GM12891 (cell line): ENCODE measurements at regions not wholly inside any gene's neighbourhood (a gene's known extent, or its start where the extent isn't known, plus 50 kb on each side); places are given as distances from the start of the nearest gene placed in this dataset.

Source experiments
- PAX5 ChIP-seq: IDR thresholded peaks from 2 replicates; pipeline ENCODE4 v1.6.1; 2011; ENCODE audit warnings: low read length, moderate library complexity, mild to moderate bottlenecking; ENCODE audit not compliant: insufficient read depth, severe bottlenecking
- POLR2A ChIP-seq: IDR thresholded peaks from 2 replicates; pipeline ENCODE4 v1.6.1; 2011; ENCODE audit warnings: low read depth, low read length, control low read depth
- POLR2AphosphoS5 ChIP-seq: IDR thresholded peaks from 2 replicates; pipeline ENCODE4 v1.6.1; 2011; ENCODE audit warnings: low read depth, low read length, control low read depth
- SPI1 ChIP-seq: IDR thresholded peaks from 2 replicates; pipeline ENCODE4 v1.6.1; 2011; ENCODE audit warnings: low read depth, low read length, control low read depth
- TAF1 ChIP-seq: IDR thresholded peaks from 2 replicates; pipeline ENCODE4 v1.6.1; 2011; ENCODE audit warnings: low read depth, low read length, control low read depth

DNA sequence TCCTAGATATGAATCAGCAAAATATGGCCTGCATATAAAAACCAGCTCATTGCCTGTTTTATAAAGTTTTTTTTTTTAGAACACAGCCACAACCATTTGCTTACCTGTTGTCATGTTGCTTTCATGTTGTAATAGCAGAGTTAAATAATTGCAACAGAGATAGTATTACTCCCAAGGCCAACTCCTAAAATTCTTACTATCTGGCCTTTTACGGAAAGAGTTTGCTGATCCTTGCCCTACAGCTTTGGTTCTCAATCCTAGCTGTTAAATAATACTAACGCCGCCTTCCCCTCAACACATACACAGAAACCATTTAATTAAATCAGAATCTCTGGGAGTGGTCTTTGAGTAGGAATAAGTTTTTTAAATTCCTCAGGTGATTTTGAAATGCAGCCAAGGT lies 231.3 kb upstream of the TET2 start:
- no peak for TF ChIP-seq POLR2A
- TF ChIP-seq POLR2AphosphoS5, result no peak
- TF ChIP-seq TAF1, result no peak
- TF ChIP-seq SPI1, result no peak
- no peak for TF ChIP-seq PAX5
